Testis (tissue), 2 donors: ENCODE measurements at regions not wholly inside any gene's neighbourhood (a gene's known extent, or its start where the extent isn't known, plus 50 kb on each side); places are given as distances from the start of the nearest gene placed in this dataset.
"Not testable (repeated sequence)": the region's sequence is repeated elsewhere in the genome, so short reads cannot be mapped to it uniquely, and the experiment has no call there.

Source experiments
- CTCF ChIP-seq, 3 experiments: fragments of 450-650 bp in 2 of 3; fragments of 200-600 bp in 1 of 3; sonication (generic) in 1 of 3; IDR thresholded peaks; one replicate each; pipeline ENCODE4 v1.5.1; 2016 to 2019; ENCODE audit warnings: antibody characterized with exemption in 3 of 3, mild to moderate bottlenecking in 2 of 3, moderate library complexity in 1 of 3
- POLR2A ChIP-seq: fragments of 450-650 bp; IDR thresholded peaks from one replicate; pipeline ENCODE4 v1.6.1; 2017; ENCODE audit warnings: antibody characterized with exemption, mild to moderate bottlenecking, moderate library complexity

GRCh38 chr11:26940501-26940900 is 53.4 kb upstream of the FIBIN start:
- not testable (repeated sequence) for TF ChIP-seq CTCF (IDR thresholded peaks at IDR 0.05); POLR2A
